Cardiac fibroblast (primary cell): ENCODE measurements at regions not wholly inside any gene's neighbourhood (a gene's known extent, or its start where the extent isn't known, plus 50 kb on each side); places are given as distances from the start of the nearest gene placed in this dataset.

Experiments
- DNase-seq, 2 donors: peaks; one replicate each; pipeline versions ENCODE4 v3.0.0 to v3.0.0-alpha.2; 2010; ENCODE audit warnings: low read depth in 2 of 2
- H3K4me3 ChIP-seq, 2 donors: replicated peaks in 1 of 2; 1 replicate in 1 of 2; 2 replicates in 1 of 2; pipeline ENCODE4 v1.5.1; 2011; ENCODE audit warnings: low read depth in 2 of 2, low read length in 2 of 2, mild to moderate bottlenecking in 2 of 2, moderate library complexity in 1 of 2
- TF ChIP-seq, protein P1 (sequence below): IDR thresholded peaks from one replicate; pipeline ENCODE4 v1.5.1; 2011; ENCODE audit warnings: low read depth, mild to moderate bottlenecking, low read length, inconsistent platforms

DNA sequence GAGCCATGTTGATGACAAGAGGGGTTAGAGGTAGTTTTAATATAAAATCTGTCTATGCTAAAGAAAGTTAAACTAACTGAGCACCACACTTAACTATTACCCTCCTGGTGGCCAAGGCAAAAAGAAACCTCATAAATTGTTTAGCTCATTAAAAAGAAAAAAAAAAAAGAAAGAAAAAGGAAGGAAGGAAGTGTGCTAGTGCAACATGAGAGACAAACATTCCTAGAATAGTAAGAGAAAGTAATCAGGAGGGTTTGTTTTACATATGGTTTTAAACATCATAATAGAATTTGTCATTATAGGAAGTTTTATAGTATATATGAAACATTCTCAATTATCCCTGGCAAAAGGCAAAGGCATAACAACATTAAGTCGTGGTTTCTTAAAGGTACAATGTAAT is 152.3 kb downstream of the SNX18 start:
- no peak for DNase-seq
- TF ChIP-seq, protein P1, sequence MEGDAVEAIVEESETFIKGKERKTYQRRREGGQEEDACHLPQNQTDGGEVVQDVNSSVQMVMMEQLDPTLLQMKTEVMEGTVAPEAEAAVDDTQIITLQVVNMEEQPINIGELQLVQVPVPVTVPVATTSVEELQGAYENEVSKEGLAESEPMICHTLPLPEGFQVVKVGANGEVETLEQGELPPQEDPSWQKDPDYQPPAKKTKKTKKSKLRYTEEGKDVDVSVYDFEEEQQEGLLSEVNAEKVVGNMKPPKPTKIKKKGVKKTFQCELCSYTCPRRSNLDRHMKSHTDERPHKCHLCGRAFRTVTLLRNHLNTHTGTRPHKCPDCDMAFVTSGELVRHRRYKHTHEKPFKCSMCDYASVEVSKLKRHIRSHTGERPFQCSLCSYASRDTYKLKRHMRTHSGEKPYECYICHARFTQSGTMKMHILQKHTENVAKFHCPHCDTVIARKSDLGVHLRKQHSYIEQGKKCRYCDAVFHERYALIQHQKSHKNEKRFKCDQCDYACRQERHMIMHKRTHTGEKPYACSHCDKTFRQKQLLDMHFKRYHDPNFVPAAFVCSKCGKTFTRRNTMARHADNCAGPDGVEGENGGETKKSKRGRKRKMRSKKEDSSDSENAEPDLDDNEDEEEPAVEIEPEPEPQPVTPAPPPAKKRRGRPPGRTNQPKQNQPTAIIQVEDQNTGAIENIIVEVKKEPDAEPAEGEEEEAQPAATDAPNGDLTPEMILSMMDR = no peak

DNA sequence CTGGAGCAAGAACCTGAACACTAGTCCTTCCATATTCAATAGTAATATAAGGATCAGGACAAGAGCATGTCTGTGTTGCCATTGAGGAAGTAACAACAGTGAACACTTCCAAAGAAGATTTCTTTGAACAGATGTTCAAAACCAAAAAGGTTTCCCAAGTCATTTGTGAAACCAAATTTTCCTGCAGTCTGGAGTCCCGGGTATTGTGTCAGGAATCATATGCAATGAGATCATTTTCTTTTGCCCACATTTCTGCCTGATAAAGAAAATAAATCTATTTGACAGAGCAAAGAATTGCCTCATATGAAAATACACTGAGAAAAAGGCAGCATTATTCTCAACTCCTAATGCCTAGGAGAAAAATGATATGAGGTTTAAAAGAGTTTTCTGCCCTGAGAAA is 151.7 kb downstream of the SNX18 start:
- DNase-seq = peak; percentile 29 to 56
- no peak overlapping the region for H3K4me3 ChIP-seq
- TF ChIP-seq, protein P1 = no peak

More for the DNA sequence above, 152.3 kb downstream of the SNX18 start:
- no peak overlapping the region for H3K4me3 ChIP-seq

DNA sequence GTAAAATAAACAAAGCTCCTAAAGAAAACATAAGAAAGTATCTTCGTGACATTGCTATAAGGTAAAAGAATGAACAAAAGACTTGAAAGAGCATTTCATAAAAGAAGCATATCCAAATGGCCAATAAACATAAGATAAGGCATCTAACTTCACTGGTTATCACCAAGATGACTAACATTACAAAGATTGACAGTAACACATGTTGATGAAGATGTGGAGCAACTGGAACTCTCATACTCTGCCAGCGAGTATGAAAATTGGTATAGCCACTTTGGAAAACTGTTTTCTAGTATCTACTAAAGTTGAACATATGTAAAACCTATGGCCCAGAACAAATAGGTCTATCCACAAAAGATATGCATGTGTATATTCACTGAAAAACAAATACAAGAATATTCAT is 150.5 kb downstream of the SNX18 start:
- no peak for DNase-seq
- H3K4me3 ChIP-seq = no peak overlapping the region
- TF ChIP-seq, protein P1 = no peak

DNA sequence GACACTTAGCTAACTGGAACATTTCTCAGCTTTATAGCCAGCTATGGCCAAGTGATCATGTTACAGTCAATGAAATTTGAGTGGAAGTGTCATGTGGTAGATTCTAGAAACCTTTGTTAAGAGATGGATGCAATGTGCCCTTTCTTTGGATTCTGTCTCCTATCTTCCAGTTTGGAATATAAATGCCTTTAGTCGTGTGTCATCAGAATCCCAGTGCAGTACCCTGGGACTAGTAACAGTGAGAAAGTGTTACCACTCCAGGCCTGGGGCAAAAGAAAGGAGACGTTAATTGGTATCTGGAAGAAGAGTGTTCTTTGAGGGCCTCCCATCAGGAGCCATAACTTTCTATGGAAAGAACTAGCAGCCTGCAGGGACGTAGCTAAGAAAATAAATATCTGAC is 149.6 kb downstream of the SNX18 start:
- no peak overlapping the region for H3K4me3 ChIP-seq
- DNase-seq = no peak
- TF ChIP-seq, protein P1 = no peak

DNA sequence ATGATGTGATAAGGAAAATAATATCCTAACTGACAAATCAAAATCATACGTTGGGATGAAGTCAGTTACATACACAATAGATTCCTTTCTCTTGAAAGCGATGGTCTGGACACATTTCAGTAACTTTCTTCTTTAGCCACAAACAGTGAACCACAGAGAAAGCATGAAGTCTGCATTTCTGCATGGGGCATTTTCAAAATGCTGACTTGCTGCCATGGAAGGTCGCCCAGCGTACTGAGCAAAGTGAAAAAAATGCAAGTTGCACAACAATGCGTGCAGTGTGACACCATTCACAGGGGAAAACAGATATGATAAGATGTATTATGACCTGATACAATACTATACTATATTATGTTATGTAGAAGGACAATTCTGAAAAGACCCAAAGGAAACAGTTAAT is 146.3 kb downstream of the SNX18 start:
- TF ChIP-seq, protein P1 = no peak
- peak; percentile 92 to 93 for DNase-seq
- no peak overlapping the region for H3K4me3 ChIP-seq

DNA sequence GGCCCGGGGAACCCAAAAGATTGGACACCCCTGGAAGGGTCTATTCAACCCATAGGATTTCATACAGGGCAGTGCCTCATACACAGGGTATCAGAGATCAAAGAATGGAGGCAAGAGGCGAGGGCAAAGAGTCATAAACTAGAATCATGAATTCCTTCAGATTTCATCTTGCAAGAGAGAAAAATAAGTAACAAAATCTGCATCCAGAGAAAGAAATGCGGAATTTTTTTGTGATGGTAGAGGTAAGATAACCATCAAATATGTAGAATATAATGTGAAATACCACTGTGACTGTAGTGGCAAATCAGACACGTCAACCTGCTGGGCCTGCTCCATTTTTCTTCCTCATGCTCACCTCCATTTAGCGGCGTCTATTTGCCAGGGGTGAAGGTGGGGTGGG is 143.6 kb downstream of the SNX18 start:
- no peak overlapping the region for H3K4me3 ChIP-seq
- no peak for DNase-seq
- TF ChIP-seq, protein P1 = no peak

DNA sequence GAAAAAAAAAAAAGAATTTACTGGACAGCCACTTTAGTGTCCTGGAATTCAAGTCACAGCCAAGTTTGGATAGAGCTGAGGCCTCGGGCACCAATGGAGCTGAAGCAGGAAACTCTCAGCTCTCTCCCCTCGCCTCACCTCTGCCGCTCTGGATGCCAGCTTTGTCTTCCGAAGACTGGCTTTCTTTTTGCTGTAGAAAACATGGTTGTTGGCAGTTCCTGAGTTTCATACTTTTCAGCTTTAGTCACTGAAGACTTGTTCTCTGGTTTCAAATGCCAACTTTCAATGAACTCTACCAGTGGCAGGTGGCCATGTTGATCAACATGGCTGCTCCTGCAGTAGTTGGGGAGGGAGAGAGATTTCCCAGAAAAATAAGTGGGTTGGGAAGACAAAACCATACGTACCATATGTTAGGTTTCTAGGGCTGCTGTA is 142.2 kb downstream of the SNX18 start:
- peak in 1 of 2 donors; percentile 21 for DNase-seq
- no peak overlapping the region for H3K4me3 ChIP-seq
- TF ChIP-seq, protein P1 = no peak
